GM12891 (cell line): ENCODE measurements at regions not wholly inside any gene's neighbourhood (a gene's known extent, or its start where the extent isn't known, plus 50 kb on each side); places are given as distances from the start of the nearest gene placed in this dataset.

Source experiments
- POLR2A ChIP-seq: IDR thresholded peaks from 2 replicates; pipeline ENCODE4 v1.6.1; 2011; ENCODE audit warnings: low read depth, low read length, control low read depth
- POLR2AphosphoS5 ChIP-seq: IDR thresholded peaks from 2 replicates; pipeline ENCODE4 v1.6.1; 2011; ENCODE audit warnings: low read depth, low read length, control low read depth

- TF ChIP-seq POLR2AphosphoS5: no peak
- TF ChIP-seq POLR2A: no peak
Measured at GRCh38 chr20:24359321-24360027, 110.0 kb upstream of the SYNDIG1 start.
